Fibroblast of lung (primary cell): ENCODE measurements at regions not wholly inside any gene's neighbourhood (a gene's known extent, or its start where the extent isn't known, plus 50 kb on each side); places are given as distances from the start of the nearest gene placed in this dataset.

Experiments
- DNase-seq, 2 donors: peaks; one replicate each; pipeline versions ENCODE4 v3.0.0 to v3.0.0-alpha.2; 2010; ENCODE audit warnings: low read depth in 2 of 2
- H2AFZ ChIP-seq: 2 replicates; pipeline ENCODE4 v1.5.1; 2012; ENCODE audit warnings: low read length, control low read depth, inconsistent platforms
- H3K27ac ChIP-seq: 2 replicates; pipeline ENCODE4 v1.5.1; 2011; ENCODE audit warnings: low read length, control low read depth; ENCODE audit not compliant: insufficient read depth
- H3K27me3 ChIP-seq: 2 replicates; pipeline ENCODE4 v1.5.1; 2011; ENCODE audit warnings: mild to moderate bottlenecking, low read length; ENCODE audit not compliant: control insufficient read depth, insufficient read depth
- H3K36me3 ChIP-seq: 2 replicates; pipeline ENCODE4 v1.5.1; 2011; ENCODE audit warnings: low read length; ENCODE audit not compliant: control insufficient read depth, insufficient read depth
- H3K4me1 ChIP-seq: 2 replicates; pipeline ENCODE4 v1.5.1; 2011; ENCODE audit warnings: low read length; ENCODE audit not compliant: control insufficient read depth, insufficient read depth; ENCODE audit errors: extremely low read depth
- H3K4me2 ChIP-seq: 2 replicates; pipeline ENCODE4 v1.5.1; 2011; ENCODE audit warnings: low read length, control low read depth; ENCODE audit not compliant: insufficient read depth; ENCODE audit errors: extremely low read depth
- H3K4me3 ChIP-seq, 4 experiments: fragments of 200-600 bp in 1 of 4; sonication (generic) in 1 of 4; replicated peaks in 1 of 4; 2 replicates each; pipeline ENCODE4 v1.5.1; 2011 to 2016; ENCODE audit warnings: low read length in 4 of 4, low read depth in 3 of 4, mild to moderate bottlenecking in 3 of 4, control low read depth in 2 of 4, inconsistent platforms in 1 of 4, mixed read lengths in 1 of 4; ENCODE audit not compliant: insufficient read depth in 1 of 4; ENCODE audit errors: control extremely low read depth in 1 of 4
- H3K79me2 ChIP-seq: 2 replicates; pipeline ENCODE4 v1.5.1; 2012; ENCODE audit warnings: mild to moderate bottlenecking, low read length, inconsistent platforms; ENCODE audit not compliant: control insufficient read depth, insufficient read depth
- H3K9ac ChIP-seq: 2 replicates; pipeline ENCODE4 v1.5.1; 2011; ENCODE audit warnings: mild to moderate bottlenecking, low read length, control low read depth; ENCODE audit not compliant: insufficient read depth
- H3K9me3 ChIP-seq: 2 replicates; pipeline ENCODE4 v1.5.1; 2012; ENCODE audit warnings: low read depth, low read length; ENCODE audit not compliant: control insufficient read depth, insufficient read depth
- H4K20me1 ChIP-seq: 2 replicates; pipeline ENCODE4 v1.5.1; 2011; ENCODE audit warnings: low read length; ENCODE audit not compliant: control insufficient read depth, insufficient read depth; ENCODE audit errors: extremely low read depth
- EZH2 ChIP-seq: IDR thresholded peaks from 2 replicates; pipeline ENCODE4 v1.5.1; 2012; ENCODE audit warnings: low read length, control low read depth, mild to moderate bottlenecking; ENCODE audit errors: missing control alignments
- TF ChIP-seq, protein P1 (sequence below), 2 donors: IDR thresholded peaks in 1 of 2; conservative IDR thresholded peaks in 1 of 2; 1 replicate in 1 of 2; 2 replicates in 1 of 2; pipeline ENCODE4 v1.5.1; 2011 to 2012; ENCODE audit warnings: low read length in 2 of 2, control low read depth in 1 of 2, inconsistent platforms in 1 of 2, low read depth in 1 of 2, mild to moderate bottlenecking in 1 of 2

DNA sequence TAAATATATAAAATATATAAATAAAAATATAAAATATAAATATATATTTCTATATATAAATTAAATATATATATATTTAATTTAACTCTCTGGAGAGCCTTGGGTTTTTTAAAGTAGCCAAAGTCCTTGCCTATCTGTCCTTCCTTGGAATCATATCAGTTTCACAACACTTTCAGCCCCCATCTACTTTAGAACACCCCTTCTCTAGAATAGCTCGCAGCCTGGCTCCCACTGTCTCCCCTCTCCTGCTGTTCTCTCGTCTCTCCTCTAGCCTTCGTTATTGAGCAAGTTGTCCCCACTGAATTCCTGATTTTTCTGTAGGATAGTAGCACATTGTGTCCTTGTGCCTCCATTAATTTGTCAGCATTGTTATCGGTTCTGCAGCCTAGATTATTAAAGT lies 677.0 kb downstream of the RNF144A start:
- Histone ChIP-seq H3K36me3 (no peaks in the 10 kb centered on the region), H3K4me3 (no peak overlapping the region), H3K9me3 (no peaks in the 10 kb centered on the region), H3K9ac (no peak overlapping the region), H3K4me1 (no peaks in the 10 kb centered on the region), H3K4me2 (no peak overlapping the region), H2AFZ (no peak overlapping the region), H4K20me1 (no peaks in the 10 kb centered on the region), H3K79me2 (no peaks in the 10 kb centered on the region), H3K27me3 (no peaks in the 10 kb centered on the region), H3K27ac (no peak overlapping the region)
- no peak for DNase-seq
- no peak for TF ChIP-seq EZH2
- TF ChIP-seq, protein P1, sequence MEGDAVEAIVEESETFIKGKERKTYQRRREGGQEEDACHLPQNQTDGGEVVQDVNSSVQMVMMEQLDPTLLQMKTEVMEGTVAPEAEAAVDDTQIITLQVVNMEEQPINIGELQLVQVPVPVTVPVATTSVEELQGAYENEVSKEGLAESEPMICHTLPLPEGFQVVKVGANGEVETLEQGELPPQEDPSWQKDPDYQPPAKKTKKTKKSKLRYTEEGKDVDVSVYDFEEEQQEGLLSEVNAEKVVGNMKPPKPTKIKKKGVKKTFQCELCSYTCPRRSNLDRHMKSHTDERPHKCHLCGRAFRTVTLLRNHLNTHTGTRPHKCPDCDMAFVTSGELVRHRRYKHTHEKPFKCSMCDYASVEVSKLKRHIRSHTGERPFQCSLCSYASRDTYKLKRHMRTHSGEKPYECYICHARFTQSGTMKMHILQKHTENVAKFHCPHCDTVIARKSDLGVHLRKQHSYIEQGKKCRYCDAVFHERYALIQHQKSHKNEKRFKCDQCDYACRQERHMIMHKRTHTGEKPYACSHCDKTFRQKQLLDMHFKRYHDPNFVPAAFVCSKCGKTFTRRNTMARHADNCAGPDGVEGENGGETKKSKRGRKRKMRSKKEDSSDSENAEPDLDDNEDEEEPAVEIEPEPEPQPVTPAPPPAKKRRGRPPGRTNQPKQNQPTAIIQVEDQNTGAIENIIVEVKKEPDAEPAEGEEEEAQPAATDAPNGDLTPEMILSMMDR (conservative IDR thresholded peaks at IDR 0.05 in 1 of 2, IDR thresholded peaks at IDR 0.05 in 1 of 2; ENCODE audit: low read depth in 1 of 2, low read length in 2 of 2): no peak

DNA sequence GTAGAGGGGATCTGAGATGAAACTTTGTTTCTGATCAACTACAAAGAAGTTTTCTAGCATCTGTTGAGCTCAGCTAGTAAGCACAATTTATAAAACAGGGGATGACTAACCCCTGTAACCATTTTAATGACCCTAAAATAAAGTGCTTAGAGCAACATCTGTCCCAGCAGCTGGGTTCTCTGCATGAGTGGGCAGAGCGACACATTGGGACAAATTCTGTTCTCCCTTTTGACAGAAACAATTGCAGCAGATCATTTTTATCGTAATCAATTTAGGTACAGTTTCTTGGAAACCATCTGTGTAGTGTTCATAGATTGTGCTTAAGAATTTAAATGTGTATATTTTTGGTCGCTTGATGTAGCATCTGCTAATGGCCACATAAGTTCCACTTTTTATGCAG lies 678.0 kb downstream of the RNF144A start:
- Histone ChIP-seq H3K4me2 (no peak overlapping the region), H3K4me3 (no peak overlapping the region), H3K27me3 (no peaks in the 10 kb centered on the region), H3K9me3 (no peaks in the 10 kb centered on the region), H3K4me1 (no peaks in the 10 kb centered on the region), H4K20me1 (no peaks in the 10 kb centered on the region), H3K79me2 (no peaks in the 10 kb centered on the region), H3K27ac (no peak overlapping the region), H3K36me3 (no peaks in the 10 kb centered on the region), H3K9ac (no peak overlapping the region), H2AFZ (no peak overlapping the region)
- no peak for DNase-seq
- TF ChIP-seq EZH2: no peak
- TF ChIP-seq, protein P1 (conservative IDR thresholded peaks at IDR 0.05 in 1 of 2, IDR thresholded peaks at IDR 0.05 in 1 of 2; ENCODE audit: low read depth in 1 of 2, low read length in 2 of 2): no peak

DNA sequence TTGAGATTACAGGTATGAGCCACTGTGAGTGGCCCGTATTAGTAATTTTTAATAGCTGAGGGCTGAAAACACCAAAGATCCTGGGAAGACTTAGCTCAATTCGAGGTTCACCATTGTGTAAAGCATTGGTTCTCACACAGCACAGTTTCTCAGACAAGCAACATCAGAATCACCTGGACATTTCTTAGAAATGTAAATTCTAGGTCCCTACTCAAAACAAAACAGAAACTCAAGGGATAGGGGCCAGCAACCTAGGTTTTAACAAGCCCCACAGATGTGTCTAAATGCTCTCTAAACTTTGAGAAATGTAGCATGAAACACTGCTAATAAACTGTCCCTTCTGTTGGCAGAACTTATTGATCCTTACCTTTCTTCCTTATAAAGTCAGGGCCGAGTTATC lies 681.2 kb downstream of the RNF144A start:
- Histone ChIP-seq H3K79me2 (no peaks in the 10 kb centered on the region), H3K9ac (no peak overlapping the region), H3K9me3 (no peaks in the 10 kb centered on the region), H3K4me1 (no peaks in the 10 kb centered on the region), H3K36me3 (no peaks in the 10 kb centered on the region), H3K4me3 (no peak overlapping the region), H4K20me1 (no peaks in the 10 kb centered on the region), H2AFZ (no peak overlapping the region), H3K27me3 (no peaks in the 10 kb centered on the region), H3K27ac (no peak overlapping the region), H3K4me2 (no peak overlapping the region)
- TF ChIP-seq, protein P1 (conservative IDR thresholded peaks at IDR 0.05 in 1 of 2, IDR thresholded peaks at IDR 0.05 in 1 of 2; ENCODE audit: low read depth in 1 of 2, low read length in 2 of 2): no peak
- TF ChIP-seq EZH2: no peak
- DNase-seq: no peak
